Ishikawa (cell line): ENCODE measurements at regions not wholly inside any gene's neighbourhood (a gene's known extent, or its start where the extent isn't known, plus 50 kb on each side); places are given as distances from the start of the nearest gene placed in this dataset.

ENCODE experiments used
- CEBPB ChIP-seq: IDR thresholded peaks from 2 replicates; pipeline ENCODE4 v1.6.1; 2012
- CREB1 ChIP-seq: IDR thresholded peaks from 2 replicates; pipeline ENCODE4 v1.6.1; 2012; ENCODE audit warnings: low read depth
- EP300 ChIP-seq: IDR thresholded peaks from 2 replicates; pipeline ENCODE4 v1.6.1; 2012; ENCODE audit warnings: borderline replicate concordance
- FOXM1 ChIP-seq: IDR thresholded peaks from 2 replicates; pipeline ENCODE4 v1.6.1; 2012; ENCODE audit warnings: low read depth, borderline replicate concordance
- TAF1 ChIP-seq: IDR thresholded peaks from 2 replicates; pipeline ENCODE4 v1.6.1; 2012; ENCODE audit warnings: low read depth, mild to moderate bottlenecking
- TCF12 ChIP-seq: IDR thresholded peaks from 2 replicates; pipeline ENCODE4 v1.6.1; 2012; ENCODE audit warnings: low read depth
- YY1 ChIP-seq: IDR thresholded peaks from 2 replicates; pipeline ENCODE4 v1.6.1; 2012; ENCODE audit warnings: low read depth
- TF ChIP-seq, protein P1 (sequence below): IDR thresholded peaks from 2 replicates; pipeline ENCODE4 v1.6.1; 2012
- TF ChIP-seq, protein P2 (sequence below): IDR thresholded peaks from 2 replicates; pipeline ENCODE4 v1.6.1; 2012; ENCODE audit warnings: low read depth, mild to moderate bottlenecking

DNA sequence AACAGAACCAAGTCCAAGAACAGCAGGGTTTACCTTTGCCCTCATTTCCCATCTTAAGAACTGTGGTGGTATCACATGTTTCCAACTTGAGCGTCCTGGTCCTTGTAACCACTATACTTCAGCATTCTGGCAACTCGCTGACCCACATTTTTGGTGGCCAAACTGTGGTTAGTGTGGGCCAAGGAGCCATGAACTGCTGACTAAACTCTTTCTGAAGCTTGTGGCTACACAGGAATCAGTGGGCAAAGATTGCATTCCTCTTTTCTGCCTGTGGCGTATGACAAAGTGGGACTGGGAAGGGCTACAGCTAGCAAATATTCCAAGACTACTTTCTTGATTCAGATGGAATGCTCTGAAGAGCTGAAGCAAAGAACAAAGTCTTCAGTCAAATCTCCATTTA is 106.3 kb upstream of the MID1 start:
- TF ChIP-seq, protein P1, sequence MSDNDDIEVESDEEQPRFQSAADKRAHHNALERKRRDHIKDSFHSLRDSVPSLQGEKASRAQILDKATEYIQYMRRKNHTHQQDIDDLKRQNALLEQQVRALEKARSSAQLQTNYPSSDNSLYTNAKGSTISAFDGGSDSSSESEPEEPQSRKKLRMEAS = no peak
- TF ChIP-seq, protein P2, sequence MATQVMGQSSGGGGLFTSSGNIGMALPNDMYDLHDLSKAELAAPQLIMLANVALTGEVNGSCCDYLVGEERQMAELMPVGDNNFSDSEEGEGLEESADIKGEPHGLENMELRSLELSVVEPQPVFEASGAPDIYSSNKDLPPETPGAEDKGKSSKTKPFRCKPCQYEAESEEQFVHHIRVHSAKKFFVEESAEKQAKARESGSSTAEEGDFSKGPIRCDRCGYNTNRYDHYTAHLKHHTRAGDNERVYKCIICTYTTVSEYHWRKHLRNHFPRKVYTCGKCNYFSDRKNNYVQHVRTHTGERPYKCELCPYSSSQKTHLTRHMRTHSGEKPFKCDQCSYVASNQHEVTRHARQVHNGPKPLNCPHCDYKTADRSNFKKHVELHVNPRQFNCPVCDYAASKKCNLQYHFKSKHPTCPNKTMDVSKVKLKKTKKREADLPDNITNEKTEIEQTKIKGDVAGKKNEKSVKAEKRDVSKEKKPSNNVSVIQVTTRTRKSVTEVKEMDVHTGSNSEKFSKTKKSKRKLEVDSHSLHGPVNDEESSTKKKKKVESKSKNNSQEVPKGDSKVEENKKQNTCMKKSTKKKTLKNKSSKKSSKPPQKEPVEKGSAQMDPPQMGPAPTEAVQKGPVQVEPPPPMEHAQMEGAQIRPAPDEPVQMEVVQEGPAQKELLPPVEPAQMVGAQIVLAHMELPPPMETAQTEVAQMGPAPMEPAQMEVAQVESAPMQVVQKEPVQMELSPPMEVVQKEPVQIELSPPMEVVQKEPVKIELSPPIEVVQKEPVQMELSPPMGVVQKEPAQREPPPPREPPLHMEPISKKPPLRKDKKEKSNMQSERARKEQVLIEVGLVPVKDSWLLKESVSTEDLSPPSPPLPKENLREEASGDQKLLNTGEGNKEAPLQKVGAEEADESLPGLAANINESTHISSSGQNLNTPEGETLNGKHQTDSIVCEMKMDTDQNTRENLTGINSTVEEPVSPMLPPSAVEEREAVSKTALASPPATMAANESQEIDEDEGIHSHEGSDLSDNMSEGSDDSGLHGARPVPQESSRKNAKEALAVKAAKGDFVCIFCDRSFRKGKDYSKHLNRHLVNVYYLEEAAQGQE = no peak
- TF ChIP-seq TAF1 (no peak), FOXM1 (no peak), CEBPB (no peak), TCF12 (no peak), EP300 (no peak), YY1 (no peak), CREB1 (no peak)
